GM23248 (cell line): ENCODE measurements at regions not wholly inside any gene's neighbourhood (a gene's known extent, or its start where the extent isn't known, plus 50 kb on each side); places are given as distances from the start of the nearest gene placed in this dataset.
"Not testable (repeated sequence)": the region's sequence is repeated elsewhere in the genome, so short reads cannot be mapped to it uniquely, and the experiment has no call there.

ENCODE experiments used
- DNase-seq: peaks from one replicate; pipeline ENCODE4 v3.0.0-alpha.2; 2015
- H2AFZ ChIP-seq: fragments of 200-600 bp; sonication (generic); 2 replicates; pipeline ENCODE4 v1.6.1; 2016; ENCODE audit warnings: antibody characterized with exemption
- H3F3A ChIP-seq: fragments of 200-600 bp; sonication (generic); 2 replicates; pipeline ENCODE4 v1.6.1; 2016; ENCODE audit warnings: mild to moderate bottlenecking, antibody characterized with exemption, mixed run types; ENCODE audit not compliant: insufficient read depth
- H3K27ac ChIP-seq: fragments of 200-600 bp; sonication (generic); 2 replicates; pipeline ENCODE4 v1.5.1; 2016; ENCODE audit warnings: mild to moderate bottlenecking
- H3K27me3 ChIP-seq: fragments of 200-600 bp; sonication (generic); replicated peaks from 2 replicates; pipeline ENCODE4 v1.6.1; 2016; ENCODE audit warnings: mild to moderate bottlenecking; ENCODE audit not compliant: insufficient read depth
- H3K36me3 ChIP-seq: fragments of 200-600 bp; sonication (generic); 2 replicates; pipeline ENCODE4 v1.6.1; 2016; ENCODE audit warnings: low read depth, mild to moderate bottlenecking
- H3K4me1 ChIP-seq: fragments of 200-600 bp; sonication (generic); 2 replicates; pipeline ENCODE4 v1.6.1; 2016; ENCODE audit warnings: mild to moderate bottlenecking; ENCODE audit not compliant: insufficient read depth
- H3K4me2 ChIP-seq: fragments of 200-600 bp; sonication (generic); one replicate; pipeline ENCODE4 v1.6.1; 2016; ENCODE audit warnings: mild to moderate bottlenecking; ENCODE audit not compliant: unreplicated experiment
- H3K4me3 ChIP-seq: fragments of 200-600 bp; sonication (generic); 2 replicates; pipeline ENCODE4 v1.5.1; 2016; ENCODE audit warnings: mild to moderate bottlenecking
- H3K79me2 ChIP-seq: fragments of 200-600 bp; sonication (generic); 2 replicates; pipeline ENCODE4 v1.6.1; 2016; ENCODE audit warnings: mild to moderate bottlenecking; ENCODE audit not compliant: insufficient read depth
- H3K9ac ChIP-seq: fragments of 200-600 bp; sonication (generic); 2 replicates; pipeline ENCODE4 v1.6.1; 2016; ENCODE audit warnings: mild to moderate bottlenecking
- H3K9me2 ChIP-seq: fragments of 200-600 bp; sonication (generic); 2 replicates; pipeline ENCODE4 v1.6.1; 2016; ENCODE audit warnings: mixed run types, mild to moderate bottlenecking, moderate library complexity; ENCODE audit not compliant: insufficient read depth
- H3K9me3 ChIP-seq: fragments of 200-600 bp; sonication (generic); one replicate; pipeline ENCODE4 v1.6.1; 2017; ENCODE audit warnings: low read depth
- H4K20me1 ChIP-seq: fragments of 200-600 bp; sonication (generic); 2 replicates; pipeline ENCODE4 v1.6.0; 2016; ENCODE audit not compliant: insufficient read depth
- EZH2 ChIP-seq: fragments of 200-600 bp; sonication (generic); IDR thresholded peaks from 2 replicates; pipeline ENCODE4 v1.6.1; 2018; ENCODE audit warnings: antibody characterized with exemption, mild to moderate bottlenecking; ENCODE audit not compliant: insufficient read depth, poor library complexity, severe bottlenecking
- EZH2phosphoT487 ChIP-seq: fragments of 200-600 bp; sonication (generic); IDR thresholded peaks from 2 replicates; pipeline ENCODE4 v1.6.1; 2018; ENCODE audit warnings: antibody characterized with exemption, moderate library complexity, mild to moderate bottlenecking, low read depth; ENCODE audit not compliant: insufficient read depth
- WGBS, 2 experiments: methylation state at CpG; one replicate each; pipeline ENCODE4 v1.1.6; 2015 to 2017; ENCODE audit warnings: low lambda C conversion rate in 2 of 2, low coverage in 1 of 2; ENCODE audit errors: missing lambda C conversion rate in 2 of 2; 5-methylcytosine and 5-hydroxymethylcytosine counted together
- in situ Hi-C: fragments of 300-500 bp; cut with MboI; formaldehyde crosslinking; loops from 2 replicates; pipeline ENCODE4 v1.15.0; 2020

GRCh38 chr2:870426-870825, 80.2 kb upstream of the SNTG2 start:
- Histone ChIP-seq H3K4me2 (no peak overlapping the region), H3K27ac (no peak overlapping the region), H3F3A (no peaks in the 10 kb centered on the region), H3K9me3 (no peaks in the 10 kb centered on the region), H4K20me1 (no peaks in the 10 kb centered on the region), H3K9me2 (no peaks in the 10 kb centered on the region), H3K36me3 (no peaks in the 10 kb centered on the region), H3K27me3 (no peaks in the 10 kb centered on the region; the same call in 1 of the 2 replicates), H2AFZ (no peak overlapping the region), H3K79me2 (no peaks in the 10 kb centered on the region), H3K4me3 (no peak overlapping the region), H3K4me1 (no peaks in the 10 kb centered on the region), H3K9ac (no peak overlapping the region)
- in situ Hi-C loops, result loop anchor here (25.0 kb wide), 1 partner anchor 667 kb away; no protein-coding TSS in a partner anchor
- DNase-seq, result no peak
- WGBS, 2 experiments, result 25 to 26% methylated on average over 8 of the region's 8 CpGs
- TF ChIP-seq EZH2phosphoT487 (no peak), EZH2 (no peak)

GRCh38 chr2:869894-870293, 80.8 kb upstream of the SNTG2 start:
- no peaks in the 10 kb centered on the region for H3K79me2 ChIP-seq
- TF ChIP-seq EZH2, result no peak
- TF ChIP-seq EZH2phosphoT487, result no peak
- no peaks in the 10 kb centered on the region for H4K20me1 ChIP-seq
- no peak overlapping the region for H3K4me3 ChIP-seq
- no peak overlapping the region for H2AFZ ChIP-seq
- H3K4me1 ChIP-seq, result no peaks in the 10 kb centered on the region
- in situ Hi-C loops, result loop anchor here (25.0 kb wide), 1 partner anchor 667 kb away; no protein-coding TSS in a partner anchor
- H3K9ac ChIP-seq, result no peak overlapping the region
- no peak for DNase-seq
- no peak overlapping the region for H3K4me2 ChIP-seq
- H3K9me2 ChIP-seq, result no peaks in the 10 kb centered on the region
- H3K27me3 ChIP-seq, result no peaks in the 10 kb centered on the region; the same call in 1 of the 2 replicates
- WGBS, 2 experiments, result 40 to 42% methylated on average over 1 of the region's 1 CpG
- H3K9me3 ChIP-seq, result no peaks in the 10 kb centered on the region
- H3K27ac ChIP-seq, result no peak overlapping the region
- H3K36me3 ChIP-seq, result no peaks in the 10 kb centered on the region
- no peaks in the 10 kb centered on the region for H3F3A ChIP-seq

GRCh38 chr2:869357-869871, 81.2 kb upstream of the SNTG2 start:
- Histone ChIP-seq H3K4me2 (no peak overlapping the region), H4K20me1 (no peaks in the 10 kb centered on the region), H3K27me3 (no peaks in the 10 kb centered on the region; the same call in 1 of the 2 replicates), H3K36me3 (no peaks in the 10 kb centered on the region), H3K4me3 (no peak overlapping the region), H3K4me1 (no peaks in the 10 kb centered on the region), H3K27ac (no peak overlapping the region), H3F3A (no peaks in the 10 kb centered on the region), H3K9me2 (no peaks in the 10 kb centered on the region), H3K9ac (no peak overlapping the region), H3K79me2 (no peaks in the 10 kb centered on the region), H2AFZ (no peak overlapping the region), H3K9me3 (no peaks in the 10 kb centered on the region)
- in situ Hi-C loops, result loop anchor here (25.0 kb wide), 1 partner anchor 668 kb away; no protein-coding TSS in a partner anchor
- 44 to 46% methylated on average over 15 to 16 of the region's 16 CpGs for WGBS, 2 experiments
- DNase-seq, result no peak
- TF ChIP-seq EZH2phosphoT487 (no peak), EZH2 (no peak)

- H3K4me1 ChIP-seq, H3K4me2 ChIP-seq, DNase-seq, H3K36me3 ChIP-seq, H4K20me1 ChIP-seq, H3K9ac ChIP-seq, H3K4me3 ChIP-seq, H3F3A ChIP-seq, H2AFZ ChIP-seq, H3K79me2 ChIP-seq, H3K9me3 ChIP-seq, H3K9me2 ChIP-seq, H3K27ac ChIP-seq, H3K27me3 ChIP-seq: not testable (repeated sequence)
- WGBS, 2 experiments, result 94% methylated on average over 51 of the region's 51 CpGs; no CpG with 5 or more reads in 1 of the 2 experiments
- in situ Hi-C loops, result loop anchor here (25.0 kb wide), 1 partner anchor 668 kb away; no protein-coding TSS in a partner anchor
These were observed 81.8 kb upstream of the SNTG2 start for GRCh38 chr2:868857-869256.

GRCh38 chr2:867296-867695, 83.4 kb upstream of the SNTG2 start:
- Histone ChIP-seq H2AFZ (no peak overlapping the region), H3F3A (no peaks in the 10 kb centered on the region), H3K9me3 (no peaks in the 10 kb centered on the region), H3K79me2 (no peaks in the 10 kb centered on the region), H3K4me3 (no peak overlapping the region), H3K9me2 (no peaks in the 10 kb centered on the region), H3K4me2 (no peak overlapping the region), H3K27ac (no peak overlapping the region), H3K9ac (no peak overlapping the region), H4K20me1 (no peaks in the 10 kb centered on the region), H3K27me3 (no peaks in the 10 kb centered on the region; the same call in 1 of the 2 replicates), H3K4me1 (no peaks in the 10 kb centered on the region), H3K36me3 (no peaks in the 10 kb centered on the region)
- in situ Hi-C loops, result loop anchor here (25.0 kb wide), 1 partner anchor 670 kb away; no protein-coding TSS in a partner anchor
- WGBS, 2 experiments, result 70 to 72% methylated on average over 9 of the region's 9 CpGs
- no peak for TF ChIP-seq EZH2phosphoT487
- no peak for TF ChIP-seq EZH2
- DNase-seq, result no peak
